Ovary (tissue), 7 donors: ENCODE measurements at regions not wholly inside any gene's neighbourhood (a gene's known extent, or its start where the extent isn't known, plus 50 kb on each side); places are given as distances from the start of the nearest gene placed in this dataset.

Experiments used
- DNase-seq, 5 donors: peaks; one replicate each; pipeline ENCODE4 v3.0.0-alpha.2; 2019 to 2020
- H3K27ac ChIP-seq, 2 donors: fragments of 200-600 bp; one replicate each; pipeline versions ENCODE4 v1.5.1 to v1.8.0; 2019 to 2022
- H3K27me3 ChIP-seq: fragments of 200-600 bp; one replicate; pipeline ENCODE4 v1.8.0; 2022
- H3K36me3 ChIP-seq: fragments of 200-600 bp; sonication (generic); one replicate; pipeline ENCODE4 v1.5.1; 2019
- H3K4me1 ChIP-seq: one replicate; pipeline ENCODE4 v1.8.1; 2013; ENCODE audit warnings: mild to moderate bottlenecking, moderate library complexity; ENCODE audit not compliant: insufficient read depth
- H3K4me3 ChIP-seq: fragments of 200-600 bp; sonication (generic); one replicate; pipeline ENCODE4 v1.5.1; 2017
- H3K9me3 ChIP-seq, 2 donors: fragments of 200-600 bp in 1 of 2; sonication (generic) in 1 of 2; one replicate each; pipeline versions ENCODE4 v1.5.1 to v1.8.1; 2013 to 2019; ENCODE audit warnings: mild to moderate bottlenecking in 1 of 2, moderate library complexity in 1 of 2
- CTCF ChIP-seq, 3 donors: fragments of 450-650 bp in 2 of 3; fragments of 200-600 bp in 1 of 3; IDR thresholded peaks; one replicate each; pipeline versions ENCODE4 v1.5.1 to v1.8.0; 2016 to 2022; ENCODE audit warnings: antibody characterized with exemption in 3 of 3, mild to moderate bottlenecking in 1 of 3
- EP300 ChIP-seq: sonication (generic); formaldehyde crosslinking; IDR thresholded peaks from one replicate; pipeline ENCODE4 v1.6.1; 2017; ENCODE audit warnings: antibody characterized with exemption
- POLR2A ChIP-seq: fragments of 450-650 bp; IDR thresholded peaks from one replicate; pipeline ENCODE4 v1.6.1; 2017; ENCODE audit warnings: antibody characterized with exemption, mild to moderate bottlenecking, moderate library complexity
- WGBS, 3 donors: extraction: QIAGEN DNeasy Blood & Tissue Kit in 1 of 3; methylation state at CpG; one replicate each; pipeline versions ENCODE4 v1.1.5 to v1.1.7; 2013 to 2017; 5-methylcytosine and 5-hydroxymethylcytosine counted together
- intact Hi-C, 4 donors: fragments of 100-400 bp; cut with DNase I; formaldehyde crosslinking; loops; one replicate each; pipeline versions ENCODE4 v1.11.0 to v1.15.1; 2022 to 2023
- donor health status: DM: no; HTN: no; CAD: no; lungs with moderate emphysema.
- donor health status: DM: no; HTN: no; CAD: no.
- donor health status: Bipolar disorder and iron deficiency.
- donor health status: DM: no; HTN: no; CAD: no.
- donor health status: DM: yes; HTN: yes; CAD: no.

DNA sequence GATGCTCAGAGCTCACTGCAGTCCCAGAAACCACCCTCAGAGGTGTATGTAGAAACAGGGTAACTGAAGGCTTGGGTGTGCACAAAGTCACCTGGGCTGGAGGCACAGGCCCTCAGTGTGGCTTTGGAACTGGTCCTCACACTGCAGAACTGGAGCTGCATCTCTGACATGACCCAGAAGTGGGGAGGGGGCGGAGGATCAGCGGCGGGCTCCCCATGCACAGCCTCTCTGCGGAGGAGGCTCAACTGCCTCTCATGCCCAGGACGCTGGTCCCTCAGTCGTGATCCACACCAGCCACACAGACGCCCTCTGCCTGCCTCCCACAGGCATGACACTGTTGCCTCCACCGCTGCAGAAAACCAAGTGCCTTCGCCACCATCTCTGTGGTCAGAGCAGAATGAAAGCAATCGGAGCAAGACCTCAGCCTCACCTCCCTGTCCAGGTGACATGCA lies 73.7 kb downstream of the TM2D3 start:
- Histone ChIP-seq H3K27me3 (no peaks in the 10 kb centered on the region), H3K4me3 (no peak overlapping the region), H3K36me3 (no peaks in the 10 kb centered on the region), H3K27ac (no peak overlapping the region), H3K9me3 (no peaks in the 10 kb centered on the region), H3K4me1 (no peaks in the 10 kb centered on the region)
- TF ChIP-seq EP300 (no peak), POLR2A (no peak), CTCF (IDR thresholded peaks at IDR 0.05) (no peak)
- intact Hi-C loops, result no loop called here
- peak in 1 of 5 donors; percentile 34 for DNase-seq
- WGBS, 3 donors, result 41 to 51% (median 45%) methylated on average over 10 of the region's 10 CpGs

DNA sequence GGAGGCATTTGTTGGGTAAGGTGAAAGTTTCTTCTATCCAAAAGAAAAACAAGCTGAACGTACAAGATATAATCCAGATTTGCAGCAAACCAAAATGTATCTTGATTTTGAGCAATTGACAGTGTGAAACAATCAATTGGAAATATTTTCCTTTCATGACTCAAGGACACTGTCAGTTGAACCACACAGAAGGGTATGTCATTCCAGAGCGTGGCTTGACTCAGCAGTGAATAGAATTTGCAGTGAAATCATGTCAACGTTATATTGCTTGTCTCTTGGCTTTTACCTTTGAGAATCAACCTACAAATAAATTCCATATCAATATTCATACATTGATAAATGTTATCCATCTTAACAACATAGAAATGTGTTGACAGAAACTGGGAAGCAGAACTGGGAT lies 78.2 kb downstream of the TM2D3 start:
- H3K9me3 ChIP-seq, result no peaks in the 10 kb centered on the region
- H3K36me3 ChIP-seq, result no peaks in the 10 kb centered on the region
- H3K27me3 ChIP-seq, result no peaks in the 10 kb centered on the region
- no peak overlapping the region for H3K4me3 ChIP-seq
- no peak overlapping the region for H3K27ac ChIP-seq
- 47 to 74% (median 63%) methylated on average over 3 of the region's 3 CpGs for WGBS, 3 donors
- no peak for DNase-seq
- intact Hi-C loops, result no loop called here
- no peaks in the 10 kb centered on the region for H3K4me1 ChIP-seq
- no peak for TF ChIP-seq CTCF (IDR thresholded peaks at IDR 0.05)
- no peak for TF ChIP-seq EP300
- no peak for TF ChIP-seq POLR2A

GRCh38 chr15:101570241-101570640 lies 80.7 kb upstream of the PCSK6 start:
- H3K4me1 ChIP-seq, result no peaks in the 10 kb centered on the region
- intact Hi-C loops, result no loop called here
- DNase-seq, result no peak
- H3K27me3 ChIP-seq, result no peaks in the 10 kb centered on the region
- no peak for TF ChIP-seq POLR2A
- no peak for TF ChIP-seq CTCF (IDR thresholded peaks at IDR 0.05)
- no peak for TF ChIP-seq EP300
- H3K9me3 ChIP-seq, result no peaks in the 10 kb centered on the region
- no peaks in the 10 kb centered on the region for H3K36me3 ChIP-seq
- no peak overlapping the region for H3K27ac ChIP-seq
- no peak overlapping the region for H3K4me3 ChIP-seq

DNA sequence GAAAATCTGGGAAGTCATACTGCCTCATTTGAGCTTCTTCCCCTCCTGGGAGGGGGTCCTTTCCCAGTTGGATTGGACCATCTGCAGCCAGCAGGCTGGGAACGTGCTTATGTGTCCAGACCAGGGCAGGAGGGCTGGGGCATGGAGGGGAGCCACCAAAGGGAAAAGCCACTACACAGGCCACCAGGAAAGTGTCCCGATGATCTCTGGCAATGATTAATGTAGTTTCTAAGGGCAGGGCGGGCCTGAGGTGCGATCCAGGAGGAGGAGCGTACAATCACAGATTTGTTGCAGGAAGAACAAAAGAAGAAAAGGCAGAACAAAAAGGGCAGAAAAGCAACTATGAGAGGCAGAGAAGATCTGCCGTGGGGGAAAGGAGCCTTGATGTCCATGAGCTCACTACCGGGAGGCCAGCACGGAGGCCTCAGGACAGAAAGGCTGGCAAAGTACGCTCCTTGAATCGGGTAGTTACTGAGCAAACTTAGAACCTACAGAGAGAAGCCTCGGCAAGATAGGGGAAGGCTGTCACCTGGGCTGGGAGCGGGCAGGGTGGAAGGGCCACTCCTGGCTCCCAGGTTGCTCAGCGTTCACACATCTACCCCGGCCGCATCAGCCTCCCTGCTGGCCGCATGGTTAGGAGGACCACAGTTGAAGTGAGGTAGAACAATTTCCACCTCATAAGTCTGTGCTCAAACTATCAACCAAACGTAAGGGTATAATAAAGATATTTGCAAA lies 79.5 kb upstream of the PCSK6 start:
- TF ChIP-seq CTCF (IDR thresholded peaks at IDR 0.05) (no peak), POLR2A (no peak), EP300 (no peak)
- H3K27me3 ChIP-seq, result no peaks in the 10 kb centered on the region
- no peaks in the 10 kb centered on the region for H3K4me1 ChIP-seq
- H3K36me3 ChIP-seq, result no peaks in the 10 kb centered on the region
- H3K27ac ChIP-seq, result no peak overlapping the region
- WGBS, 3 donors, result 90 to 93% (median 92%) methylated on average over 17 of the region's 17 CpGs
- no peak for DNase-seq
- intact Hi-C loops, result no loop called here
- no peaks in the 10 kb centered on the region for H3K9me3 ChIP-seq
- H3K4me3 ChIP-seq, result no peak overlapping the region
